HG02943 (cell line): ENCODE measurements at regions not wholly inside any gene's neighbourhood (a gene's known extent, or its start where the extent isn't known, plus 50 kb on each side); places are given as distances from the start of the nearest gene placed in this dataset.

Experiments used
- ATAC-seq: cut with Tn5 transposase; IDR thresholded peaks from one replicate; pipeline ENCODE4 v1.9.1; 2021; ENCODE audit warnings: mild to moderate bottlenecking, low read depth, moderate library complexity; ENCODE audit not compliant: unreplicated experiment

DNA sequence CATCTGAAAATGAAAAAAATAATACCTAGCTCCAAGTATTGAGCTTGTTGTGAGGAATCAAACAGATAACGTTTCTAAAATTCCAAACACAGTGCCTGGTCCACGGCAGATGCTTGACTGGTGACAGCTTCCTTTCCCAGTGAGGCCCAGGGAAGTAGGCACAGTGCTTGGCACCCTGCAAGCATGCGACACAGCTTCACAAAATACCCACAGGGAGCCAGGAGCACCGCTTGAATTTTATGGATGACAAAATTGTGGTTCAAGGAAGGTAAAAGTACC, 205.1 kb upstream of the TNP1 start:
- no peak for ATAC-seq

DNA sequence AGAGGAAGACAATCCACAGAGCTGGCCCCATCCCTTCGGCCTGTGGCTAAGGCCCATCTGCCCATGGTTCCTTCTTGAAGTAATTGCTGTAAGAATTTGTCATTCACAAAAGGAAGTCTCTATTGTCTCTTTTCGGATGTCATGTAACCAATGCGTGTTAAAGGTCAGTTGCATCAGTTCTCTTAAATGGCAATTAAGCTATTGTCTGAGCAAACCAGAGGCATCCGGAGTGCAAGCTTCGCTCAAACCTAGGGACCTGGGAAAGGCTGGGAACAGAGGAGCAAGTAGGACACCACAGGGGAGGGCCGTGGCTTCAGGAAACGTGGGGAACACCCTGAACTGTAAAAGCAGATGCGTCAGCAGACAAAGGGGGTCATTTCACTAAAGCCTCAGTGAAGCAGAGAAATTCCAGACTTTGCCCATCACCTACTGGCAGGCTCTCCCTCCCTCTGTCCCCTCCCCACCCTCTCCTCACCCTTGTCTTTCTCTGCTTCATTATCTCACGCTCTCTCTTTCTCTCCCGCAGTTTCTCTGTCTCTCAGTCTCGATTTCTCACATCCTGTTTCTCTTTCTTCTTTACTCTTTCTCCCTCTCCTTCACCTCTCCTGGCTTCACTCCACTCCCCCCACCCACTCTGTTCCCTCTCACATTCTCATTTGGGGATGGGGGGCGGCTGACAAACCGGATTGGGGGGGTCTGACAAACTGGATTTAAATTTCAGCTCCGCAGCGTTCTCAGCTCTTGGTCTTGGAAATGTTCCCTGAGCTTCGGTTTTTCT, 204.6 kb upstream of the TNP1 start:
- no peak for ATAC-seq

DNA sequence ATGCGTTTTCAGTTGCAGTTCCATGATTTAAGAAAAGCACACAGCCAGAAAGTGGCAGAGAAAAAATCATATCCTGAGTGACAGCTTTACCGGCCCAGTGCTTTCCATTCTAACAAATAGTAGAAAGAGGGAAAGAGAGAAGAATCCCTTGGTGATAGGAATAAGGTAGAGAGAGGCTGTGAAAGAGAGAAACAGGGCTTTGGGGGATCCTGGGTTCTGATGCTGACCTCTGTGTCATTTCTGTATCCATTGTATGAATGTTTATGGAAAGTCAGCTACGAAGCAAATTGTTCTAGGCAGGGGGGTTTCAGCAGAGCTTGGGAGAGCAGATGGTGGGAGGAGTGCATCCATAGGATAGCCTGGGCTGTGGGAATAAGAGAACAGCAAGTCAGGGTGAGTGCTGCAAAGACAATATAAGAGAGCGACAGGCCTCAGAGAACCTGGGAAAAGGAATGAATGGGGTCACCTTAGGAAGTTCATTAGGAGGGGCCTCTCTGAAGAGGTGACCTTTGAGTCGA, 203.4 kb upstream of the TNP1 start:
- no peak for ATAC-seq

DNA sequence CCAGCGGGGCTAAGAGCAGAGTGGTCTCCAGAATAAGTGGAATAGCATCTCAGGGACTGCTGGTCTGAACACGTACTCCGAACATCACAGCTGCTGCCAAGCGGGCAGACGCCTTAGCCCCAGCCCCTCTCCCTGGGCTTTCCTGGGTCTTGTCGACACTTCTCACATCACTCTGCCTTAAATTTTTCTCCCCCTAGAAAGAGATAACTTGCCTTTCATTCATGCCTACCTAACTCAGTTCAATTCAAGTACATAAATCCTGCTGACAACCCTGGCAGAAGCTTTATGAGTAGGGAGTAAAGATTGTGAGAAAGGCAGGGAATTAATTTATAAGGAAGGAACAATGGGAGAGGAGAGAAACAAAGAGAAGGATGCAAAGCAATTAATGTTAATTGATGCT, 202.9 kb upstream of the TNP1 start:
- no peak for ATAC-seq

DNA sequence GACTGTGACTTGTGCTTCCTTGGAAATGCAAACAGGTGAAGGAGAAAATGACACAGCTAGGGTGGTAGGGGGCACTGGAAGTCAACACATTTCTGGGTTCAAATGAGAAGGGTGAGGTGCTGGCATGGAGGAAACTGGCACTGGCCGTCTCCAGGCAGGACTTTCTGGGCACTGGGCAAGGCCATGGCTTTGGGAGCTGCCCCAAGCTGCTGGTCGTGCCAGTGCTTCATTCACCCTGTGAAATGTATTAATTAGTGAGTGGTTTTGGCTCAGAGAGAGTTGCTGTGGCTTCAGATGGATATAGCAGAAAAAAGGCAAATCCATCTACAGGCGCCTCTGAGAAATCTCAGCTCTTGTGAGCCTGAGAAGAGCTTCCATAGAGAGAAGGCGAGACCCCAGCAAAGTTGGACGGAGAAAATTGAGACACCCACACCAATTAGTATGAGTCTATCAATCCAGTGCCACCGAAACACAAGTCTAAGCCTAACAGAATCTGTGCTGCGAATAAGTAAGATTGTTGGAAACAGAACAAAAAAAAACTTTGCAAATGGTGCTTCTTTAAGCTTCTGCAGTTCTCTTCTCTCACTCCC, 202.1 kb upstream of the TNP1 start:
- no peak for ATAC-seq

DNA sequence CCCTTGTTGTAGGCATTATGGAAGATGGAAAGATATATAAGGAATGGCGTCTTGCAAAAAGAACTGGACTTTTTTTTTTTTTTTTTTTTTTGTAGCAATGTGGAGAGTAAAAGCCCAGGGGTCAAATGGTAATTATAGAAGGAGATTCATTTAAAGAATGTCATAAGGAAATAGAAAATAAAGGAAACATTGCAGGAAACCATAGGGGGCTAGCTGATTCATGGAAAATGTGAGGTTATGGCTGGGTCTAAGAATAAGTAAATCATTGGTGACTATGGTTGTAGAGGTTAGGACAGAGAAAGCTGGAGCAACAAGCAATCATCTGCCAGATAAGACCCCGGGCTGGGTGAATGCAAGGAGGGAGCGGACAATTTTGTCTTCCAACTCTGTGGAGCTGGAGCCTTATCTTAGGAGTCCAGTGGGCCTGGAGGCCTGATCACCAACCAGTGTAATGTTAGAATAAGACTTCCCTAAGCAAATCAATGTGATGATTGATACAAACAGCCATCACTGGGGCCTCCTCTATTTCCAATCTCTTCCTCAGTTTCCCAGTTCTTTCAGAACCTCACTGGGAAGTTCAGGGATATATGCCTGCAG, 201.2 kb upstream of the TNP1 start:
- no peak for ATAC-seq

DNA sequence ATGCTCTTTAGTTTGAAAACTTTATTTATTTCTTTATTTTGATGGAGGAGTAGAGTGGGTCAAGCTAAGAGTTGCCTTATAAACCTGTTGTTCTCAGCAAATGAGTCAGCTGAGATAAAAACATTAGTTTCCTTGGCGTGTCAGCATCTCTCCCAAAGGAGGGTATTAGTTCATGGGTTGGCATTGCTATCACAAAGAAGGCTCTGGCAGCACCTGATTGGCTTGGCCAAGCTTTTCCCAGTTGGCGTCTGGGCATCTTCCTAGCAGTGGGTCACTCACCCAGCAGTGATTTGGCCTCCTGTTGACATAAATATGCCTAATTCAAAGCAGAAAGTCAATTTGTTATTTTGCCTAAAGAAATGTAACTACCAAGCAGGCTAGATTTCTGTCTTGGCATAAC, 200.7 kb upstream of the TNP1 start:
- no peak for ATAC-seq

DNA sequence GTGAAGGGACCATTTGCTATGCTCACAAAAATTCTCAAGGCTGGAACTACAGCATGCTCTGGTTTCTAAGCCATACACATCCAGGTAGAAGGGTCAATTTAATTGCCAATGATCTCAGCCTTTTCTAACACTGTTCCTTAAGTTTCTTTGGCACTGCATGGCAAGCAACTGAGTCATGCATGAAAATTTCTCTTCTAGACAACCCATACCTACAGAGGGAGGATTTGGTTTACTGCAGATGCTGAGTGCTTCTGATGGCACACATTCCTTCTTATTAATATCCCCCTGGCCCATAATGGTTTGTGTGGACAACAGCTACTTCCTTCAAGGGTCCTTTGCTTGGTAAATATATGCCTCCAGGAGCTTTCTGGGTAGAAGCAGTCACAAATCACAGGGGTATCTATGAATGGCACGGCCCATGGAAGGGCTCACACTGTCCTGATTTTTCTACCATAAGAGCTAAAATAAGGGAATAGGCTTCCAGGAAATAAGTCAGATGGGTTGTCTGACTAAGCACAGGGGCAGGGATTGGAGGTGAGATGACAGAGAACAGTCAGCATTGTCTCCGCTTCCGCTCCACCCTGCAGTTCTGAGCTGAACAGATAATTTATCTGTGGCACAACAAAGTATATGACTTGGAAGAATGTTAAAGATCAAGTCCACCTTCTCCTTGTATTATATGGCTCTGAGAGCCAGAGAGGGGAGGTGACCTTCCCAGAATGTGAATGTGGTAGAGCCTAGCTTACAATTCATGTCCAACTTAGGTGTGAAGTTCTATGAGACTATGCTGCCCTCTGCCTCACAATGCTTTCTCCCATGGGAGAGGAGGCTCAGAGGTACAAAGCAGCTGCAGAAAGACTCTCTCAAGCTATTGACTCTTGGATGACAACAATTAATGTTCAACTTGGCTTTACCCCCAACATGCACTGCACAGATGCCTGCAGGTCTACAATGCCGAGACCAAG, 199.2 kb upstream of the TNP1 start:
- no peak for ATAC-seq

DNA sequence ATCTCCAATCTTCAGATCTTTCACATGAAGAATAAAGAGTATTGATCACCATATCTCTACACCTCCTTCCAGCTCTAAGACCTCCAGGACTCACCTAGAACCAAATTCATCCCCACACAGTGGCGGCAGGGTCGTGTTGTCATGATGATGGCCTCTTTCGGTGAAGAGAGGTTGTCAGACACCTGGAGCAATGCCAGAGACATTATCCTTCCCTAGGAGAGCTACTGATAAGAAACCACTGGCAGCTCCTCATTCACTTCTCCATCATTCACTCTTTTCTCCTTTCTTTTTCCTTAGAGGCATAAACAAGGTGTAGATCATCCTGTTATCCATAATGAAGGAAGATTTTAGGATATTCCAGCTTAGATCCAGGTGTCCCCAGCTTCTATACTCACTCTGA, 197.9 kb upstream of the TNP1 start:
- ATAC-seq = no peak

DNA sequence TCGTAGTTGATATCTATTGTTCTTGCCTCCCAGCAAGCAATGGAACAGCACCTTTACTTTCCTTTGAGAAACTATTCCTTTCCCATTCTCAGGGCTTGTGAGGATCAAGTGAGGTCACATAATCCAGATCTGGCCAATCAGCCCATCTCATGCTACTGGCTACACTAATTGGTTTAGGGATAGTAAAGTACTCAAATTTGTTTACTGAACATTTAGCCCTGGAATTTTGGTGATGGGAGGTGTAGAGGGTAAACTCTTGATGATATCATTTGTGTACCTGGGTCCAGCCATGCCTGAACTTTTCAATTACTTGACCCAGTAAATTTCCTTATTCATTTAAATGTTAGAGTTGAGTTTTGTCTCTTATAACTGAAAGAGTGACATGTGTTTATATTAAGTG, 195.8 kb upstream of the TNP1 start:
- no peak for ATAC-seq

DNA sequence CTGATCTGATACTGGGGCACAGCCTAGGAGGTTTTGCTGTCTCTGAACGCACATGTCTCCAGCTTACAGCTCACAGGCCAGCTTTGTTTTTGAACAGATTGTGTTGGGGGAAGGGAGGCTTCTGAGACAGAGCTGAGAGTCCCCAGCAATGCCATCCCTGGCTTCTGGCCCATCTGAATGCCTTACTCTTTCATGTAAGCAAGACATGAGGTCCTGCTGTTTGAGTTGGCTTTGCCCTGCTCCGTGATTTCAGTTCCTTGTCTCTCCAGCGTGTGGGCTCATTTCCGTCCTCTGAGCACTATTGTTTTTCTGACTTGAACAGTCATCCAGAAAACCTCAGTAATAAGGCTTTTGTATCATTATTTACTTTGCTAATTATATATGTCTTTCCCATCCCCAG, 194.9 kb upstream of the TNP1 start:
- no peak for ATAC-seq

DNA sequence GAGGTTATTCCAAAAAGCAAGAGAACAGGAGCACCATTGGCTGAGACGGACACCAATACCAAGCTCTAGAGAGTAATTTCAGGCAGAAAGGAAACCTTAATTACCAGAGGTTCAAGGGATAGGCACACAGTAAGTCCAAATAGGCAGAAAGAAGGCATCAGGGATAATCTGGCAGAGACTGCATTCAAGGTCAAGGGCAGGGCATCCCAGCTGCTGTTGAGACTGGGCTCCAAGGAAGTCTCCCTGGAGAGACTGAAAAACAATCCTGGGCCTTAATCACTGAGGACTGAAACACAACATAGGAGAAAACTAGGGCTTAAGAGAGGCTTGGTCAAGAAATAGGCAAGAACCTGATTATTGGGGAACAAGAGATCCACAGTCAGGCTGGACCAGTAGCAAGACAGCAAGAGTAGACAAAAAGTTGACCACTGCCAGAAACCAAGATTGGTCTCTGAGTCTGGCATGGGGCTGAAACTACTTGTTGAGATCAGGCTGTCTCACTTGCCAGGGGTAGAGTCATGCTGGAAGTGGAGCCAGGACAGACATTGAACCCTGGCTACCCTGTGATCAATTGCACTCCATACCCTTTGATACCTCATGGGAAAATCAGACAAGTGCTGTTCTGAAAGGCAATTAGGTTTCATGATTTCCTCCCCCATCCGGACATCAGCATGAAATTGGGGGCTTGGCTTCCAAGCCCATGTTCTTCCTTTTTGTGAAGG, 193.2 kb upstream of the TNP1 start:
- ATAC-seq = no peak

DNA sequence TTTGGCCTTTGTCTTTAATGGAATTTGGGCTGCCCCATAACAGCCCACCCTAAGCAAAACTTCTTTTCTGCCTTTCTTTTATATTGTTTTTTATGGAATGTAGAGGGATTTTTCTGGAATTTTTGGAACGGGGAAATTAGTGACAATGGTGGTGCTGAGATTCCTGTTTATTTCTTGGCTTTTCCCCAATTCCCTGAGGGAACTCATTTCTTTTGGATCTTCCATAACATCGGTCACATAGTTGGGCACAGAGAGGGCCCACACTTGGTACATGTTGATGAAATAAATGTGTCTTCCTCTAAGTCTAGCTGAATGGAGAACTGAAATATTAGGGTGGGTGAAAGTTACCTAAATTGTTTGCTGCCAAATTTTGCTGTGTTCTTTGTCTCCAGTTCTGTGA, 191.6 kb upstream of the TNP1 start:
- ATAC-seq = no peak

DNA sequence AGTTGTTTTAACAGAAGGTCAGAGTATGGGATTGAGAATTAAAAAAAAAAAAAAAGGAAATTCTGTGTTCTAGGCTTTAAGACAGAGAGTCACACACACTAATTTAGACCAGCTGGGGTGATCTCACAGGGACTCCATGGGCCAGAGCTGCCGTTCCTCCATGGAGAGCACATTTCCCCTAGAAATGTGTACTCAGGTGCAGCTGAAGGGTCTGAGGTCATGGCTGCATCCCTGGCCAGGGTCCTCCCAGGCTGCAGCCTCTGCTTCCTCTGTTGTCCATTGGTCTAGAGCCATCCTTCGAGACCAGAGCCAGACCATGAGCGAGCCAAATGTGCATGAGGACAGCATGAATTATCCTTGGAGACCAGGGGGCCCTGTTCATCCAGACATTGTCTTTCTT, 190.1 kb upstream of the TNP1 start:
- ATAC-seq = no peak

DNA sequence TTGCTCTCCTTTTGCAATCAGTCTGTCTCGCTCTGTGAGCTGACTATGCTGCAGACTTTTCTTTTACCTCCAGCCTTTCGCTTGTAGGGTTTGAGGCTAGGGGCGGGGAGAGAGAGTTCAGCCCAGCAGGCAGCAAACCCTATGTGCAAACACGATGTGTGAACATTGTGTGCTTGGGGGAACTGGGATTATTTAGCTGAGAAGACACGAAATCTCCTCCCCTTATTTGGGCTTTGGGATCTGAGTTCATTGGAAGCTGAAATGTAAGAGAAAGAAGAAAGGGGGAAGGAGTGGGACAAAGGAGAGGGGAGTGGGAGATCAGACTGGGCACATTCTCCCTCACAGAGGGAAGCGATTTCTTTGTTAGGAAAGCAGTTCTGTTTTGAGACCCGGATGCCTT, 189.6 kb upstream of the TNP1 start:
- no peak for ATAC-seq

DNA sequence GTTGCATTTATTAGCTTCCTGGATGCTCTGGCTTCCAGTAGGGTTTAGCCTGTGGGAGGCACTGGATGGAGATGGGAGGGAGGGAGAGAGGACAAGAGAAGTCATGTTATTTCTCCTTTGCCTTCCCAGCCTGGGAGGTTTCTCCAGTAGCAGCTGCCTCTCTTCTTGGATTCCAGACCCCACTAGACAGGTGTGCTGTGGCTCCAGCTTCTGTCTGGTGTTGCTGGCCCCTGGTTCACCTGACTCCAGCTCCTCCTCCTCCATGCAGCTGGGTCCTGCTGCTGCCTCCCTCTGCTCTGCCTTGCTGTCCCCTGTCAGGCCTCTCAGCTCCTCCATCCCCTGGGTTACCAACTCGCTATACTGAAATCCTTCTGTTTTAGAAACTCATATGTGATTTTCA, 188.9 kb upstream of the TNP1 start:
- no peak for ATAC-seq

DNA sequence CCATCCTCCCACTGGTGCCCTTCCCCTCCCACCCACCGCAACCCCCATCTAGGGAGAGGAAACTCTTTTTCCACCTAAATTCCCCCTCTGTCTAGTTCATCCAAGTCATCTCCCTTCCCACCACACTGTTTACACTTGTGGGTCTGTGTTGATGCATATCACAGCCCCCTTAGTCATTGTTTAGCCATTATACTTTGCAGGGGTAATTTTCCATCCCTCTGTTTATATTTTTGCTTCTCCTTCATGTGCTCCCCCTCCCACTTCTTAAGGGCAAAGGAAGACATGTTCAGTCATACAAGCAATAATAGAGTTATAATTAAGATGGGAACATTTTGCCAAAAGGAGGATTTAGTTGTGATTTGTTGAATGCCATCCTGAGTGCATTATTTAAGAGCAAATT, 187.8 kb upstream of the TNP1 start:
- ATAC-seq = no peak

DNA sequence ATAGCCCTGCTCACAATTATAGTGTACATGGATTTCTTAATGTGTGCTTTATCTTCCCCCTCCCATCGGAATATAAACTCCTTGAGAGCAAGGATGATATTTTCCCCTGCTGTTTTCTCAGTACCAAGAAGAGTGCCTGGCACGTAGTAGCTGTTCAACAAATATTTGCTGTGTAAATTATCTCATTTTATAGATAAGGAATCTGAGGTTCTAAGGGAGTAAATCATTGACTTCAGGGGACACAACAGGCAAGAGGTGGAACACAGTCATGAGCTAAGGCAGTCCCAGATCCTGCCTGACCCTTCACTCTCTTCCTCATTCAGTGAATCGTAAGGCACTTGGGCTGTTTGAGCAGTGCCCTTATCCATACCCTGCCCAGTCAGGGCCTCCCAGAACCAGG, 187.3 kb upstream of the TNP1 start:
- no peak for ATAC-seq

DNA sequence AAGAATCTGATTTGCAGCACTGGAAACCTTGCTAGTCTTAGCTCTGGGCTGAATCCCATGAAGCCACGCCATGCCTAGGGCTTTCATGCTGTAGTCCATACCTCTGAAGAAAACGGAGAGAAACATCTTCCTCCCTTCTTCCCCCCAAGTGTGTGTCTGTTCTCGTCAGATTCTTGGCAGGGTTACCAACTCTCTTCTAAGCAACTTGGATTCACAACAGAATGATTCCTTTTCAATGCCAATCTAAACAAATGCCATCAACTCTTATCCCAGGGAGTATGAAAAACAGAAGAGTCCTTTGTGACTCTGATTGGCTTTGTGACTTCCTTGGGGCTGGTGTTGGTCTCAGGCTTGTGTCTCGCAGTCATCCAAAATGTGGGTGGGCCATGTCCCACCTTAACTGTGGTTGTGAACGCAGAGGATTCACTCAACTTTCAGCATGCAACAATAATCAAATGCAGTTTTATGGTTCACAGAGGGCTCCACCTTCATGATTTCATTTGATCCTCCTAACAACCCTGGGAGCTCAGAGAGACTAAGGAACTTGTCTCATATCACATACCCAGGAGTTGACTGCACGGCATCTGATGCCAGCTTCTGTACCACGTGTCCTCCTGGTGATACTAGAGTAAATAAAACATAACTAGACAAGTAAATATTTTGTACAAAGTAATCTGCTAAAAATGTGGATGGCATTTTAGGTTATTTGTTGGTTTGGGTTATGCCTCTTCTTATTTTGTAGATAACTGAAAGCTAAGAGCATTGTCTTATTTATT, 186.0 kb upstream of the TNP1 start:
- ATAC-seq = no peak

DNA sequence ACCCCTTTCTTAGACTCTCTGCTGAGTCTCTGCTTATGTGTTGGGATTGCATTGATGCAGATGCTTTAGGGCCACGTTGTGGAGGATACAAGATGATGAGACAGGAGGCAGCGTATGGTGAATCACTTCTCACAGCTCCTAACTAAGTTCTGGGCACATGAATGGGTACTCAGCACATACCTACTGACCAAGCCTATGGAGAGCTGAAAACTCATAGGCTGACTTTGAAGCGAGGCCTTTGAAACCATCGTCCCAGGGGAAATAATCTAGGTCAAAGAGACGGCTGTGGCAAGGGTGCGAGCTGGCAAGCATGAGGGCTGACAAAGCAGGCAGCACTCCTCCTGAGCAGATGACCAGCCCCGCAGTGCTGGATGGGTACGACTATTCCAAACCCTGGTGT, 180.2 kb upstream of the TNP1 start:
- no peak for ATAC-seq
